HG03280 (cell line): ENCODE measurements at regions not wholly inside any gene's neighbourhood (a gene's known extent, or its start where the extent isn't known, plus 50 kb on each side); places are given as distances from the start of the nearest gene placed in this dataset.
"Not testable (repeated sequence)": the region's sequence is repeated elsewhere in the genome, so short reads cannot be mapped to it uniquely, and the experiment has no call there.

ENCODE experiments used
- ATAC-seq: cut with Tn5 transposase; IDR thresholded peaks from one replicate; pipeline ENCODE4 v1.9.1; 2021; ENCODE audit warnings: mild to moderate bottlenecking, moderate library complexity; ENCODE audit not compliant: unreplicated experiment

GRCh38 chr12:131333621-131334440, 377.1 kb upstream of the SFSWAP start:
- ATAC-seq, result no peak

GRCh38 chr12:131334835-131335234, 376.1 kb upstream of the SFSWAP start:
- ATAC-seq, result no peak

GRCh38 chr12:131335456-131335855, 375.4 kb upstream of the SFSWAP start:
- no peak for ATAC-seq

- not testable (repeated sequence) for ATAC-seq
These were observed 373.0 kb upstream of the SFSWAP start for GRCh38 chr12:131337861-131338260.

- no peak for ATAC-seq
These were observed 370.2 kb upstream of the SFSWAP start for GRCh38 chr12:131340616-131341210.

GRCh38 chr12:131341608-131342007, 369.3 kb upstream of the SFSWAP start:
- ATAC-seq, result not testable (repeated sequence)

- not testable (repeated sequence) for ATAC-seq
These were observed 367.5 kb upstream of the SFSWAP start for GRCh38 chr12:131343436-131343835.

- not testable (repeated sequence) for ATAC-seq
These were observed 366.0 kb upstream of the SFSWAP start for GRCh38 chr12:131344715-131345520.

- no peak for ATAC-seq
These were observed 365.1 kb upstream of the SFSWAP start for GRCh38 chr12:131345521-131346436.

- ATAC-seq, result no peak
These were observed 364.1 kb upstream of the SFSWAP start for GRCh38 chr12:131346555-131347344.

- no peak for ATAC-seq
These were observed 363.6 kb upstream of the SFSWAP start for GRCh38 chr12:131347345-131347714.

- no peak for ATAC-seq
These were observed 363.2 kb upstream of the SFSWAP start for GRCh38 chr12:131347732-131348131.

- ATAC-seq, result no peak
These were observed 362.7 kb upstream of the SFSWAP start for GRCh38 chr12:131348231-131348630.

- ATAC-seq, result no peak
These were observed 362.2 kb upstream of the SFSWAP start for GRCh38 chr12:131348646-131349045.

GRCh38 chr12:131349397-131350127, 361.3 kb upstream of the SFSWAP start:
- ATAC-seq, result no peak

- no peak for ATAC-seq
These were observed 360.0 kb upstream of the SFSWAP start for GRCh38 chr12:131350943-131351318.

- ATAC-seq, result no peak
These were observed 359.4 kb upstream of the SFSWAP start for GRCh38 chr12:131351319-131352028.

- no peak for ATAC-seq
These were observed 358.5 kb upstream of the SFSWAP start for GRCh38 chr12:131352296-131352900.
